ENCODE measurements at regions not wholly inside any gene's neighbourhood (a gene's known extent, or its start where the extent isn't known, plus 50 kb on each side); places are given as distances from the start of the nearest gene placed in this dataset.

- DNase-seq: no peak
- H3K27ac Mint-ChIP-seq: no peak overlapping the region
- intact Hi-C loops (cut with micrococcal nuclease): no loop called here
- peaks cover 2% of the 10 kb centered on the region for H3K36me3 Mint-ChIP-seq (ENCODE audit: low read depth)
- no peak overlapping the region for H3K4me3 Mint-ChIP-seq
- no peaks in the 10 kb centered on the region for H3K27me3 Mint-ChIP-seq
- H3K9me3 Mint-ChIP-seq: peaks cover 28% of the 10 kb centered on the region
- H3K4me1 Mint-ChIP-seq: peaks cover 32% of the 10 kb centered on the region
These were observed 337.9 kb upstream of the ACVR2A start for GRCh38 chr2:147506889-147507288.

- peaks cover 51% of the 10 kb centered on the region for H3K4me1 Mint-ChIP-seq
- H3K27ac Mint-ChIP-seq: no peak overlapping the region
- H3K27me3 Mint-ChIP-seq: no peaks in the 10 kb centered on the region
- intact Hi-C loops (cut with micrococcal nuclease): loop anchor here (5.0 kb wide), 1 partner anchor 130 kb away; no protein-coding TSS in a partner anchor
- peaks cover 6% of the 10 kb centered on the region for H3K36me3 Mint-ChIP-seq (ENCODE audit: low read depth)
- peaks cover 30% of the 10 kb centered on the region for H3K9me3 Mint-ChIP-seq
- no peak overlapping the region for H3K4me3 Mint-ChIP-seq
- no peak for DNase-seq
These were observed 342.0 kb upstream of the ACVR2A start for GRCh38 chr2:147502711-147503290.

GRCh38 chr2:147501968-147502367 lies 342.9 kb upstream of the ACVR2A start:
- Mint-ChIP-seq H3K4me1 (peaks cover 55% of the 10 kb centered on the region), H3K4me3 (no peak overlapping the region), H3K27me3 (no peaks in the 10 kb centered on the region), H3K27ac (no peak overlapping the region), H3K36me3 (ENCODE audit: low read depth) (peaks cover 6% of the 10 kb centered on the region), H3K9me3 (peaks cover 34% of the 10 kb centered on the region)
- no peak for DNase-seq
- intact Hi-C loops (cut with micrococcal nuclease): loop anchor here (5.0 kb wide), 1 partner anchor 130 kb away; no protein-coding TSS in a partner anchor

GRCh38 chr2:147500819-147501395 lies 343.9 kb upstream of the ACVR2A start:
- no peaks in the 10 kb centered on the region for H3K27me3 Mint-ChIP-seq
- no peak for DNase-seq
- H3K27ac Mint-ChIP-seq: peak overlapping the region; percentile 87
- H3K36me3 Mint-ChIP-seq (ENCODE audit: low read depth): peaks cover 6% of the 10 kb centered on the region
- H3K9me3 Mint-ChIP-seq: peaks cover 35% of the 10 kb centered on the region
- intact Hi-C loops (cut with micrococcal nuclease): loop anchor here (5.0 kb wide), 1 partner anchor 131 kb away; no protein-coding TSS in a partner anchor
- H3K4me3 Mint-ChIP-seq: peak overlapping the region; percentile 18
- H3K4me1 Mint-ChIP-seq: peaks cover 59% of the 10 kb centered on the region

- no peaks in the 10 kb centered on the region for H3K27me3 Mint-ChIP-seq
- peak; percentile 81 for DNase-seq
- intact Hi-C loops (cut with micrococcal nuclease): loop anchor here (5.0 kb wide), 1 partner anchor 132 kb away; no protein-coding TSS in a partner anchor
These were observed 344.6 kb upstream of the ACVR2A start for GRCh38 chr2:147500229-147500628.

GRCh38 chr2:147499785-147500184 lies 345.0 kb upstream of the ACVR2A start:
- intact Hi-C loops (cut with micrococcal nuclease): loop anchor here (5.0 kb wide), 2 partner anchors 133 to 343 kb away; no protein-coding TSS in a partner anchor
- Mint-ChIP-seq H3K9me3 (peaks cover 36% of the 10 kb centered on the region), H3K4me1 (peaks cover 59% of the 10 kb centered on the region), H3K36me3 (ENCODE audit: low read depth) (peaks cover 6% of the 10 kb centered on the region), H3K27ac (peak overlapping the region; percentile 87), H3K4me3 (peak overlapping the region; percentile 55), H3K27me3 (no peaks in the 10 kb centered on the region)
- DNase-seq: no peak

More at GRCh38 chr2:147500229-147500628, 344.6 kb upstream of the ACVR2A start:
- Mint-ChIP-seq H3K27ac (peak overlapping the region; percentile 87), H3K9me3 (peaks cover 35% of the 10 kb centered on the region), H3K4me1 (peaks cover 59% of the 10 kb centered on the region), H3K36me3 (ENCODE audit: low read depth) (peaks cover 6% of the 10 kb centered on the region), H3K4me3 (peak overlapping the region; percentile 55)

- Mint-ChIP-seq H3K4me1 (peaks cover 38% of the 10 kb centered on the region), H3K27me3 (no peaks in the 10 kb centered on the region), H3K4me3 (no peak overlapping the region), H3K27ac (no peak overlapping the region), H3K9me3 (peaks cover 20% of the 10 kb centered on the region), H3K36me3 (ENCODE audit: low read depth) (peaks cover 6% of the 10 kb centered on the region)
- no peak for DNase-seq
- intact Hi-C loops (cut with micrococcal nuclease): loop anchor here (5.0 kb wide), 1 partner anchor 347 kb away; no protein-coding TSS in a partner anchor
These were observed 349.1 kb upstream of the ACVR2A start for GRCh38 chr2:147495734-147496133.

- intact Hi-C loops (cut with micrococcal nuclease): no loop called here
- Mint-ChIP-seq H3K27me3 (no peaks in the 10 kb centered on the region), H3K36me3 (ENCODE audit: low read depth) (peaks cover 2% of the 10 kb centered on the region), H3K9me3 (peaks cover 18% of the 10 kb centered on the region), H3K4me1 (peaks cover 33% of the 10 kb centered on the region), H3K27ac (no peak overlapping the region), H3K4me3 (no peak overlapping the region)
- DNase-seq: no peak
These were observed 352.4 kb upstream of the ACVR2A start for GRCh38 chr2:147492471-147492870.

- H3K4me1 Mint-ChIP-seq: peaks cover 24% of the 10 kb centered on the region
- intact Hi-C loops (cut with micrococcal nuclease): no loop called here
- H3K27ac Mint-ChIP-seq: no peak overlapping the region
- peaks cover 9% of the 10 kb centered on the region for H3K9me3 Mint-ChIP-seq
- no peaks in the 10 kb centered on the region for H3K27me3 Mint-ChIP-seq
- peaks cover 2% of the 10 kb centered on the region for H3K36me3 Mint-ChIP-seq (ENCODE audit: low read depth)
- no peak overlapping the region for H3K4me3 Mint-ChIP-seq
- no peak for DNase-seq
These were observed 353.3 kb upstream of the ACVR2A start for GRCh38 chr2:147491506-147491905.

- H3K9me3 Mint-ChIP-seq: peaks cover 9% of the 10 kb centered on the region
- H3K27ac Mint-ChIP-seq: no peak overlapping the region
- peaks cover 24% of the 10 kb centered on the region for H3K4me1 Mint-ChIP-seq
- peak overlapping the region; percentile 2 for H3K4me3 Mint-ChIP-seq
- peaks cover 2% of the 10 kb centered on the region for H3K36me3 Mint-ChIP-seq (ENCODE audit: low read depth)
- no peaks in the 10 kb centered on the region for H3K27me3 Mint-ChIP-seq
- intact Hi-C loops (cut with micrococcal nuclease): no loop called here
- no peak for DNase-seq
These were observed 354.2 kb upstream of the ACVR2A start for GRCh38 chr2:147490401-147491261.

- Mint-ChIP-seq H3K4me3 (no peak overlapping the region), H3K9me3 (peaks cover 4% of the 10 kb centered on the region), H3K27me3 (no peaks in the 10 kb centered on the region), H3K36me3 (ENCODE audit: low read depth) (peaks cover 2% of the 10 kb centered on the region), H3K27ac (no peak overlapping the region), H3K4me1 (peaks cover 24% of the 10 kb centered on the region)
- no peak for DNase-seq
- intact Hi-C loops (cut with micrococcal nuclease): no loop called here
These were observed 356.4 kb upstream of the ACVR2A start for GRCh38 chr2:147488472-147488871.

- no peak for DNase-seq
- Mint-ChIP-seq H3K27ac (no peak overlapping the region), H3K27me3 (no peaks in the 10 kb centered on the region), H3K4me1 (peaks cover 26% of the 10 kb centered on the region), H3K9me3 (peaks cover 4% of the 10 kb centered on the region), H3K36me3 (ENCODE audit: low read depth) (peaks cover 2% of the 10 kb centered on the region), H3K4me3 (no peak overlapping the region)
- intact Hi-C loops (cut with micrococcal nuclease): no loop called here
These were observed 356.9 kb upstream of the ACVR2A start for GRCh38 chr2:147487978-147488289.

GRCh38 chr2:147487286-147487977 lies 357.4 kb upstream of the ACVR2A start:
- intact Hi-C loops (cut with micrococcal nuclease): no loop called here
- Mint-ChIP-seq H3K4me3 (no peak overlapping the region), H3K27me3 (no peaks in the 10 kb centered on the region), H3K27ac (no peak overlapping the region), H3K9me3 (peaks cover 4% of the 10 kb centered on the region), H3K36me3 (ENCODE audit: low read depth) (peaks cover 2% of the 10 kb centered on the region), H3K4me1 (peaks cover 27% of the 10 kb centered on the region)
- DNase-seq: no peak
